RKO (cell line): ENCODE measurements at regions not wholly inside any gene's neighbourhood (a gene's known extent, or its start where the extent isn't known, plus 50 kb on each side); places are given as distances from the start of the nearest gene placed in this dataset.
"Not testable (repeated sequence)": the region's sequence is repeated elsewhere in the genome, so short reads cannot be mapped to it uniquely, and the experiment has no call there.

Source experiments
- DNase-seq: peaks from one replicate; pipeline ENCODE4 v3.0.0-alpha.2; 2016; ENCODE audit warnings: low spot score

GRCh38 chr6:153984811-153985210 lies 54.2 kb upstream of the OPRM1 start:
- no peak for DNase-seq

GRCh38 chr6:153980171-153980570 lies 58.9 kb upstream of the OPRM1 start:
- no peak for DNase-seq

GRCh38 chr6:153978911-153979548 lies 60.0 kb upstream of the OPRM1 start:
- not testable (repeated sequence) for DNase-seq

GRCh38 chr6:153976921-153977693 lies 61.9 kb upstream of the OPRM1 start:
- DNase-seq: no peak

- no peak for DNase-seq
These were observed 73.0 kb upstream of the OPRM1 start for GRCh38 chr6:153966001-153966400.

GRCh38 chr6:153963352-153963751 lies 75.7 kb upstream of the OPRM1 start:
- DNase-seq: peak; percentile 18

- DNase-seq: no peak
These were observed 76.5 kb upstream of the OPRM1 start for GRCh38 chr6:153962555-153962954.

- no peak for DNase-seq
These were observed 78.3 kb upstream of the OPRM1 start for GRCh38 chr6:153960741-153961140.

GRCh38 chr6:153960281-153960680 lies 78.8 kb upstream of the OPRM1 start:
- DNase-seq: no peak

- DNase-seq: no peak
These were observed 79.8 kb upstream of the OPRM1 start for GRCh38 chr6:153959276-153959675.

- no peak for DNase-seq
These were observed 80.2 kb upstream of the OPRM1 start for GRCh38 chr6:153958860-153959259.

- no peak for DNase-seq
These were observed 81.6 kb upstream of the OPRM1 start for GRCh38 chr6:153957394-153957793.

- DNase-seq: peak; percentile 14
These were observed 82.2 kb upstream of the OPRM1 start for GRCh38 chr6:153956808-153957207.

- DNase-seq: no peak
These were observed 89.4 kb upstream of the OPRM1 start for GRCh38 chr6:153949616-153950015.

- peak; percentile 38 for DNase-seq
These were observed 91.1 kb upstream of the OPRM1 start for GRCh38 chr6:153947808-153948447.

- no peak for DNase-seq
These were observed 94.8 kb upstream of the OPRM1 start for GRCh38 chr6:153944201-153944600.

- DNase-seq: no peak
These were observed 96.7 kb upstream of the OPRM1 start for GRCh38 chr6:153942361-153942760.

- DNase-seq: no peak
These were observed 97.3 kb upstream of the OPRM1 start for GRCh38 chr6:153941768-153942167.

- no peak for DNase-seq
These were observed 100.2 kb upstream of the OPRM1 start for GRCh38 chr6:153938876-153939275.

- no peak for DNase-seq
These were observed 107.6 kb upstream of the OPRM1 start for GRCh38 chr6:153931431-153931830.

GRCh38 chr6:153927867-153928266 lies 111.2 kb upstream of the OPRM1 start:
- DNase-seq: no peak

GRCh38 chr6:153898360-153899059 lies 140.5 kb upstream of the OPRM1 start:
- DNase-seq: no peak

- no peak for DNase-seq
These were observed 156.6 kb upstream of the OPRM1 start for GRCh38 chr6:153882411-153882810.
